GM12878 (cell line): ENCODE measurements at regions not wholly inside any gene's neighbourhood (a gene's known extent, or its start where the extent isn't known, plus 50 kb on each side); places are given as distances from the start of the nearest gene placed in this dataset.

ENCODE experiments used
- ATAC-seq: fragments of 200-7000 bp; cut with Tn5 transposase; 3 replicates; pipeline ENCODE4 v1.9.1; 2020; ENCODE audit warnings: mild to moderate bottlenecking, moderate library complexity
- BruUV-seq: library from RNA; stranded (reverse); fragments of 400-500 nt; replicated peaks from 2 replicates; lab custom pipeline; 2021; lab: Mats Ljungman, UMichigan
- CTCF ChIA-PET: fragments of 300-600 bp; sonication (Branson Sonifier 250); formaldehyde crosslinking; extraction: SDS; loops from one replicate; lab custom pipeline; 2021; ENCODE audit warnings: inconsistent platforms; lab: Yijun Ruan, JAX
- POLR2A ChIA-PET: fragments of 350-600 bp; formaldehyde crosslinking; extraction: SDS; loops from one replicate; lab custom pipeline; 2021; ENCODE audit warnings: inconsistent platforms; lab: Charles Lee
- RAD21 ChIA-PET: fragments of 300-600 bp; sonication (Branson Sonifier 250); formaldehyde crosslinking; loops from one replicate; lab custom pipeline; 2023; ENCODE audit warnings: antibody characterized with exemption; ENCODE audit not compliant: unreplicated experiment; lab: Charles Lee
- SMC1A ChIA-PET: fragments of 300-600 bp; sonication (Branson Sonifier 250); formaldehyde crosslinking; loops from one replicate; lab custom pipeline; 2023; ENCODE audit not compliant: unreplicated experiment, uncharacterized antibody; lab: Charles Lee
- DNase-seq: peaks from one replicate; pipeline ENCODE4 v3.0.0-alpha.2; 2011; ENCODE audit warnings: low read depth, low spot score
- FAIRE-seq: peaks from 3 replicates; lab custom pipeline; 2011; peaks lifted over from hg19 to GRCh38; lab: Jason Lieb, UNC
- H2AFZ ChIP-seq: 2 replicates; pipeline ENCODE4 v1.6.0; 2011; ENCODE audit warnings: low read depth, low read length, control low read depth; ENCODE audit not compliant: control insufficient read depth
- H3K27ac ChIP-seq: 2 replicates; pipeline ENCODE4 v1.5.1; 2011; ENCODE audit warnings: control low read depth; ENCODE audit not compliant: control insufficient read depth, insufficient read depth
- H3K27me3 ChIP-seq, 2 experiments: replicated peaks in 1 of 2; 2 replicates each; pipeline versions ENCODE4 v1.6.0 to v1.6.1; 2011; ENCODE audit warnings: low read length in 1 of 2; ENCODE audit not compliant: control insufficient read depth in 2 of 2, insufficient read depth in 2 of 2
- H3K36me3 ChIP-seq, 2 experiments: 2 replicates each; pipeline ENCODE4 v1.5.1; 2011; ENCODE audit warnings: low read length in 1 of 2; ENCODE audit not compliant: control insufficient read depth in 2 of 2, insufficient read depth in 2 of 2
- H3K4me1 ChIP-seq: 2 replicates; pipeline ENCODE4 v1.6.1; 2011; ENCODE audit warnings: mild to moderate bottlenecking, low read length, moderate library complexity, mixed read lengths; ENCODE audit not compliant: control insufficient read depth, insufficient read depth
- H3K4me2 ChIP-seq: 2 replicates; pipeline ENCODE4 v1.6.0; 2011; ENCODE audit warnings: control low read depth; ENCODE audit not compliant: control insufficient read depth, insufficient read depth
- H3K4me3 ChIP-seq: fragments of 200-600 bp; sonication (generic); 2 replicates; pipeline ENCODE4 v1.5.1; 2016
- H3K79me2 ChIP-seq: 2 replicates; pipeline ENCODE4 v1.6.0; 2011; ENCODE audit warnings: low read length; ENCODE audit not compliant: control insufficient read depth, insufficient read depth
- H3K9ac ChIP-seq: 2 replicates; pipeline ENCODE4 v1.8.0; 2011; ENCODE audit warnings: low read length, control low read depth, mixed read lengths; ENCODE audit not compliant: control insufficient read depth, insufficient read depth
- H3K9me3 ChIP-seq: replicated peaks from 3 replicates; pipeline ENCODE4 v1.5.1; 2011; ENCODE audit warnings: mild to moderate bottlenecking, low read length; ENCODE audit not compliant: control insufficient read depth, insufficient read depth
- H4K20me1 ChIP-seq: 2 replicates; pipeline ENCODE4 v1.6.0; 2011; ENCODE audit not compliant: control insufficient read depth, insufficient read depth
- KDM1A ChIP-seq: fragments of 200-600 bp; sonication (generic); IDR thresholded peaks from 2 replicates; pipeline ENCODE4 v1.6.1; 2016; ENCODE audit warnings: borderline replicate concordance
- NR2C1 ChIP-seq: fragments of 450-650 bp; IDR thresholded peaks from 2 replicates; pipeline ENCODE4 v1.6.1; 2017; ENCODE audit warnings: antibody characterized with exemption, mild to moderate bottlenecking, moderate library complexity
- RAD21 ChIP-seq: IDR thresholded peaks from 2 replicates; pipeline ENCODE4 v1.6.1; 2011; ENCODE audit warnings: mild to moderate bottlenecking, low read depth, low read length, moderate library complexity; ENCODE audit not compliant: insufficient read depth
- SREBF2 ChIP-seq: IDR thresholded peaks from 2 replicates; pipeline ENCODE4 v1.6.1; 2012; ENCODE audit warnings: mild to moderate bottlenecking, low read length
- SUPT20H ChIP-seq: IDR thresholded peaks from 2 replicates; pipeline ENCODE4 v1.6.1; 2011; ENCODE audit warnings: low read depth, mild to moderate bottlenecking, low read length, moderate library complexity, borderline replicate concordance; ENCODE audit not compliant: control insufficient read depth
- ZNF24 ChIP-seq: fragments of 450-650 bp; IDR thresholded peaks from 2 replicates; pipeline ENCODE4 v1.6.1; 2017; ENCODE audit warnings: antibody characterized with exemption, mild to moderate bottlenecking
- ZNF384 ChIP-seq: IDR thresholded peaks from 2 replicates; pipeline ENCODE4 v1.6.1; 2012; ENCODE audit warnings: low read depth, mild to moderate bottlenecking, low read length, improper control_type of control experiment, borderline replicate concordance
- WGBS: methylation state at CpG from one replicate; pipeline ENCODE4 v1.1.6; 2016; ENCODE audit warnings: low lambda C conversion rate; ENCODE audit not compliant: insufficient replicate concordance, insufficient coverage; ENCODE audit errors: missing lambda C conversion rate; 5-methylcytosine and 5-hydroxymethylcytosine counted together
- in situ Hi-C: fragments of 300-500 bp; cut with MboI; formaldehyde crosslinking; loops from 9 replicates; pipeline ENCODE4 v1.14.3; 2018; ENCODE audit warnings: mixed read lengths
- intact Hi-C: fragments of 100-400 bp; cut with micrococcal nuclease; formaldehyde crosslinking; loops from one replicate; pipeline ENCODE4 v1.14.2; 2022; ENCODE audit not compliant: unreplicated experiment

DNA sequence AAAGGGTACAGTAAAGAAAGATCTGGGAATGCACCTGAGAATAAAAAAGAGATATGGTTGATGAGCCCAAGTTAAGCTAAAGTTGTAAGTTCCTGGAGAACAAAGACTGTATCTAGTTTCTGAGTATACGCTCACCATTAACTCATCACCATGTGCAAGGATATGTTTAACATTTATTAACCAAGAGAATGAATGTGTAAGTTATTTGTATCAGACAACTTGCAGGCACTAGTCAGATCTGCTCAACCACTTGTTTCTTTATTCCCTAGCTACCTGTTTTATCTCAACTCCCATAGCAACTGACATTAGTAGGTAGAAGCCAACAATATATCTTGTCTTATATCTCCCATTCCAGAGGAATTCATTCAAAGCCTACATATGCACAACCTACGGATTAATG lies 74.9 kb upstream of the KCNA4 start (continued):
- TF ChIP-seq ZNF384, result no peak
- no peak for TF ChIP-seq SUPT20H
- no peak for TF ChIP-seq ZNF24
- TF ChIP-seq NR2C1, result no peak

DNA sequence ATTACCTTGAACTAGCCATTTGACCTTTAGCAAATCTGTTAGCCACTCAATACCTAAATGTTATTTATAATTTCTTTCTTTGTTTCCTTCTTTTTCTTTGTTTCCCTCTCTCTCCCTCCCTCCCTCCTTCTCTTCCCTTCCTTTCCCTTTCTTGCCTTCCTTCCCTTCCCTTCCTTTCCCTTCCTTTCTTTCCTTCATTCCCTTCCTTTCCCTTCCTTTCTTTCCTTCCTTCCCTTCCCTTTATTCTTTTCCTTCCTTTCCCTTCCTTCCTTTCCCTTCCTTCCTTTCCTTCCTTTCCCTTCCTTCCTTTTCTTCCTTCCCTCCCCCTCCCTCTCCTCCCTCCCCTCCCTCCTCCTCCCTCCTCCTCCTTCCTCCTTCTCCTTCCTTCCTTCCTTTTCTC lies 75.7 kb upstream of the KCNA4 start:
- Histone ChIP-seq H2AFZ (no peak overlapping the region), H3K36me3 (no peaks in the 10 kb centered on the region), H3K9me3 (no peaks in the 10 kb centered on the region), H3K4me3 (no peak overlapping the region), H4K20me1 (no peaks in the 10 kb centered on the region), H3K27ac (no peak overlapping the region), H3K4me1 (no peaks in the 10 kb centered on the region), H3K4me2 (no peak overlapping the region), H3K9ac (no peak overlapping the region), H3K27me3 (no peaks in the 10 kb centered on the region), H3K79me2 (no peaks in the 10 kb centered on the region)
- intact Hi-C loops, result no loop called here
- DNase-seq, result no peak
- ChIA-PET SMC1A (no interaction called here), CTCF (no interaction called here), POLR2A (no interaction called here), RAD21 (no interaction called here)
- TF ChIP-seq KDM1A, result no peak
- no TSS peak for BruUV-seq
- FAIRE-seq, result no peak
- ATAC-seq, result no peak
- in situ Hi-C loops, result no loop called here

DNA sequence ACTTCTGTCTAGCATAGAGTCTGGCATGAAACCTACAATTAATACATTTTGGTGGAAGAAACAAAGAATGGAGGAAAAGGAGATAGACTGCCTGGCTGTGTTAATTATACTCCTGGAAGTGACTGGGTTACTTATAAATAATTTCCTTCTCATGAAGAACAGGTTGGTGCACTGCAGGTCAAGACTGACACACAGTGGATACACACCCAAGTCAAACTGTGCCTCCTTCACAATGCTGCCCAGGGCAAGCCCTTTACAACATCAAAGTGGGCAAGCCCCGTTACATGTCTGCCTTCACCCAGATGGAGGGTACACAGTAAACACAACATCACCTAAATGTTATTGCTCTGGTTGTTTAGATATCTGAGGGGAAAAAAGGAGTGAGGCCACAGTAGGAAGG lies 83.7 kb upstream of the KCNA4 start:
- SMC1A ChIA-PET, result interaction anchor here (0.8 to 1.4 kb wide), 2 partner anchors 9 to 10 kb away, joined by 3 read pairs; no protein-coding TSS in a partner anchor
- Histone ChIP-seq H4K20me1 (no peaks in the 10 kb centered on the region), H3K4me1 (no peaks in the 10 kb centered on the region), H3K4me3 (no peak overlapping the region), H3K4me2 (no peak overlapping the region), H3K27ac (no peak overlapping the region), H3K27me3 (no peaks in the 10 kb centered on the region), H3K9ac (no peak overlapping the region), H2AFZ (no peak overlapping the region), H3K79me2 (no peaks in the 10 kb centered on the region), H3K9me3 (no peaks in the 10 kb centered on the region), H3K36me3 (no peaks in the 10 kb centered on the region)
- DNase-seq (no peak), FAIRE-seq (no peak), ATAC-seq (no peak)
- RAD21 ChIA-PET, result no interaction called here
- CTCF ChIA-PET, result no interaction called here
- TF ChIP-seq RAD21, result peak; percentile 19; the same call in 1 of the 2 replicates
- no peak for TF ChIP-seq SREBF2
- intact Hi-C loops, result no loop called here
- in situ Hi-C loops, result no loop called here
- no TSS peak for BruUV-seq
- POLR2A ChIA-PET, result no interaction called here
- 0% methylated on average over 1 of the region's 1 CpG for WGBS
